Effector memory CD8-positive, alpha-beta T cell (primary cell): ENCODE measurements at regions not wholly inside any gene's neighbourhood (a gene's known extent, or its start where the extent isn't known, plus 50 kb on each side); places are given as distances from the start of the nearest gene placed in this dataset.

Experiments
- ATAC-seq: fragments of 150-1000 bp; cut with Tn5 transposase; replicated peaks from 2 replicates; pipeline ENCODE4 v1.10.0; 2021; ENCODE audit warnings: mild to moderate bottlenecking, moderate library complexity
- DNase-seq, 3 experiments: peaks; one replicate each; pipeline ENCODE4 v3.0.0; 2021
- H3K27ac Mint-ChIP-seq, 2 donors: one replicate each; pipeline ENCODE4 v1.8.0; 2022; ENCODE audit warnings: mild to moderate bottlenecking in 2 of 2, mixed read lengths in 2 of 2, moderate library complexity in 2 of 2
- H3K27me3 Mint-ChIP-seq, 2 donors: one replicate each; pipeline ENCODE4 v1.8.0; 2022; ENCODE audit warnings: mixed read lengths in 2 of 2
- H3K36me3 Mint-ChIP-seq: one replicate; pipeline ENCODE4 v1.8.0; 2022; ENCODE audit warnings: mild to moderate bottlenecking, moderate library complexity, mixed read lengths; ENCODE audit not compliant: insufficient read depth
- H3K4me1 Mint-ChIP-seq, 2 donors: one replicate each; pipeline ENCODE4 v1.8.0; 2022; ENCODE audit warnings: low read depth in 2 of 2, mixed read lengths in 2 of 2
- H3K4me3 Mint-ChIP-seq, 2 donors: one replicate each; pipeline ENCODE4 v1.8.0; 2022; ENCODE audit warnings: mild to moderate bottlenecking in 2 of 2, mixed read lengths in 2 of 2, moderate library complexity in 2 of 2
- H3K9me3 Mint-ChIP-seq, 2 donors: one replicate each; pipeline ENCODE4 v1.8.0; 2022; ENCODE audit warnings: mixed read lengths in 2 of 2

DNA sequence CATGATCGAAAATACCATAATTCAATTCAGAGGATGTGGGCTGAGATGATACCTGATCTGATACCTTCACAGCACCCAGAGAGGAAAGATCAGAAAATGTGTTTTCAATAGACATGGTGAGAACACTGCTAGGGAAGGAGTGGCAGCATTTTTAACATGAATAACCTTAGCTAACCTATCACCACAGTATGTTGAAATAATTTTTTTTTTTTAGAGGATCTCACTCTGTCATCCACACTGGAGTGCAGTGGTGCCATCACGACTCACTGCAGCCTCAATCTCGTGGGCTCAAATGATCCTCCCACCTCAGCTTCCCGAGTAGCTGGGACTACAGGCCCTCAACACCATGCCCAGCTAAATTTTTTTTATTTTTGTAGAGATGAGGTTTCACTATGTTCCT lies 90.5 kb upstream of the RAPGEF2 start:
- no peak for DNase-seq
- Mint-ChIP-seq H3K36me3 (no peaks in the 10 kb centered on the region), H3K27ac (no peak overlapping the region), H3K9me3 (no peaks in the 10 kb centered on the region), H3K4me3 (no peak overlapping the region), H3K4me1 (no peaks in the 10 kb centered on the region), H3K27me3 (peaks cover 0 to 19% of the 10 kb centered on the region in 2 donors)
- no peak for ATAC-seq

DNA sequence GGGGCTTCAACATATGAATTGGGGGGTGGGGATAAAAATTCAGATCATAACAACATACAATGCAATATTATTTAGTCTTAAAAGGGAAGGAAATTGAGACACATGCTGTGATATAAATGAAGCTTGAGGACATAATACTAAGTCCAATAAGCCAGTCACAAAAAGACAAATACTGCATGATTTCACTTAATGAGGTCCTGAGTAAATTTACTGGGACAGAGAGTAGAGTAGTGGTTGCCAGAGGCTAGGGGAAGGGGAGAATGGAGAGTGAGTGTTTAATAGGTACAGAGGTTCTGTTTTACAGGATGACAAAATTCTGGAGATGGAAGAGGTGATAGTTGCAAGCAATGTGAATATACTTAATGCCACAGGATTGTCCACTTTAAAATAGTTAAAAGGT lies 89.2 kb upstream of the RAPGEF2 start:
- H3K9me3 Mint-ChIP-seq, result no peaks in the 10 kb centered on the region
- no peak for DNase-seq
- no peaks in the 10 kb centered on the region for H3K36me3 Mint-ChIP-seq
- no peak overlapping the region for H3K4me3 Mint-ChIP-seq
- ATAC-seq, result no peak
- H3K27me3 Mint-ChIP-seq, result peaks cover 0 to 15% of the 10 kb centered on the region in 2 donors
- H3K4me1 Mint-ChIP-seq, result no peaks in the 10 kb centered on the region
- H3K27ac Mint-ChIP-seq, result no peak overlapping the region

GRCh38 chr4:159014859-159015258 lies 88.0 kb upstream of the RAPGEF2 start:
- H3K27ac Mint-ChIP-seq, result no peak overlapping the region
- DNase-seq (no peak), ATAC-seq (no peak)
- no peak overlapping the region for H3K4me3 Mint-ChIP-seq
- no peaks in the 10 kb centered on the region for H3K4me1 Mint-ChIP-seq
- no peaks in the 10 kb centered on the region for H3K36me3 Mint-ChIP-seq
- peaks cover 0 to 12% of the 10 kb centered on the region in 2 donors for H3K27me3 Mint-ChIP-seq
- H3K9me3 Mint-ChIP-seq, result no peaks in the 10 kb centered on the region

DNA sequence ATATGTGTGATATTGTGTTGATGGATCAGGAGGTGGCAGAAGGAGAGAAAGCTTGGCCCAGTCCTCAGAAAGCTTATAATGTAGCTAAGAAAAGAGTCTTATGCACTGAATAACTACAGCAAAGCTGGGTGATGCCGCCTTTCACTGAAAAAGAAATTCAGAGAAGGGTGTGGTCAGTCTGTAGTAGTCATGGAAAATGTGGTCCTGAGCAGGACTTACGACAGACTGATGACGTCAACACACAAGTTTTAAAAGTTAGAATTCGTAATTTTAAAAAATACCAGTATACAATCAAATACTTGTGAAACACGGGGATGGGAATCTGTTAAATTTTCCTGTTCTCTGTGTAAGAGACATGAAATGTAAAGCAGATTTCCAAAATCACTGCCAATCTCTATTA lies 87.0 kb upstream of the RAPGEF2 start:
- no peak overlapping the region for H3K27ac Mint-ChIP-seq
- no peak overlapping the region for H3K4me3 Mint-ChIP-seq
- no peaks in the 10 kb centered on the region for H3K4me1 Mint-ChIP-seq
- H3K27me3 Mint-ChIP-seq, result peaks cover 0 to 2% of the 10 kb centered on the region in 2 donors
- no peaks in the 10 kb centered on the region for H3K9me3 Mint-ChIP-seq
- no peaks in the 10 kb centered on the region for H3K36me3 Mint-ChIP-seq
- ATAC-seq (no peak), DNase-seq (no peak)

GRCh38 chr4:159016593-159017024 lies 86.3 kb upstream of the RAPGEF2 start:
- Mint-ChIP-seq H3K9me3 (no peaks in the 10 kb centered on the region), H3K36me3 (no peaks in the 10 kb centered on the region), H3K4me3 (no peak overlapping the region), H3K27me3 (no peaks in the 10 kb centered on the region), H3K27ac (no peak overlapping the region), H3K4me1 (no peaks in the 10 kb centered on the region)
- DNase-seq (no peak), ATAC-seq (no peak)

DNA sequence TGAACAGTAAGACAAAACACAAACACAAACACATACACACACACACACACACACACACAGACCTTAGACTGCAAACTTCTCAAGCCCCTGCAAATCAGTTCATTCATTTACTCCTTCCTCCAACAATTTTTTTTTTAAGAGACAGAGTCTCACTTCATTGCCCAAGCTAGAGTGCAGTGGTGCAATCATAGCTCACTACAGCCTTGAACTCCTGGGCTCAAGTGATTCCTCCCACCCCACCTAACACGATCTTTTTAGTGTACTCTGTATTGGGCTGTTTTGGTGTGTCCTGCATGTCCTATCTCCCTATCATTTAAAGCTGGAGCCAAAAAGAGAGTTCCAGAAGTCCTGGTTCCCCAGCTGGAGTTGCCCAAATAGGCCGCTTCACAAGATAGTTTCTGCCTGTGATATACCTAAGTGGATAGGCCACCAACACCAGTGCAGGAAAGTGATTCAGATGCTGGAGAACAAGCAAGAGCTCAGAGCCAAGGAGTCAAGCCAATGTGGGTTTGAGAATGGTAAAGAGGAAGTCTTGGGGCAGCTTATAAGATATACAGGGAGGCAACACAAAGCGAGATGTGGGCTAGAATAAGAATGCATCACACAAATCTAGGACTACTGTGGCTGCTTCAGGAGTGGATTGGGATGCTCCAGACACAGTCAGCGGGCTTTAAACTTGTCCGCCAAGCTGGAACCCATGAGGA lies 85.4 kb upstream of the RAPGEF2 start:
- Mint-ChIP-seq H3K4me1 (no peaks in the 10 kb centered on the region), H3K27me3 (no peaks in the 10 kb centered on the region), H3K9me3 (no peaks in the 10 kb centered on the region), H3K27ac (no peak overlapping the region), H3K36me3 (no peaks in the 10 kb centered on the region), H3K4me3 (no peak overlapping the region)
- no peak for DNase-seq
- ATAC-seq, result no peak

GRCh38 chr4:159018062-159018629 lies 84.7 kb upstream of the RAPGEF2 start:
- no peak for DNase-seq
- H3K27ac Mint-ChIP-seq, result no peak overlapping the region
- ATAC-seq, result no peak
- H3K9me3 Mint-ChIP-seq, result no peaks in the 10 kb centered on the region
- H3K36me3 Mint-ChIP-seq, result no peaks in the 10 kb centered on the region
- H3K27me3 Mint-ChIP-seq, result no peaks in the 10 kb centered on the region
- no peaks in the 10 kb centered on the region for H3K4me1 Mint-ChIP-seq
- H3K4me3 Mint-ChIP-seq, result no peak overlapping the region

DNA sequence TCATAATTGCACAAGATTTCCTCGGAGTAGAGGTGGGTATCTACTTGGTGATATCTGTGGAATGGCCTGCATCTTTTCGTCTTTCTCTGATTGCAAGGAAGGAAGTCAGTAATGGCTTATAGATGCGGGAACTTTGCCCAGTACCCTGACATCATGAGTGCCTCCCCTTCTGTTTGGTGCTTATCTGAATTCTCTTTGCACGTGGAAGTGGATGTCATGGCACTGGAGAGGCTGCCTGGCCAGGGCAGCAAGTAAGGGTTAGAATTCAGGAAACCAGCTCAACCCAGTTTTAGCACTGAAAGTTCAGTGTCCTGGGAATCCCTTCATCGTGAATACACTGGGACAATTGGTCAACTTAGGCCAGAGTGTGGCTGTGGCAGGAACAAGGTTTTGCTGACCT lies 83.5 kb upstream of the RAPGEF2 start:
- Mint-ChIP-seq H3K4me1 (no peaks in the 10 kb centered on the region), H3K4me3 (no peak overlapping the region), H3K9me3 (no peaks in the 10 kb centered on the region), H3K36me3 (no peaks in the 10 kb centered on the region), H3K27ac (no peak overlapping the region), H3K27me3 (no peaks in the 10 kb centered on the region)
- no peak for DNase-seq
- ATAC-seq, result no peak

DNA sequence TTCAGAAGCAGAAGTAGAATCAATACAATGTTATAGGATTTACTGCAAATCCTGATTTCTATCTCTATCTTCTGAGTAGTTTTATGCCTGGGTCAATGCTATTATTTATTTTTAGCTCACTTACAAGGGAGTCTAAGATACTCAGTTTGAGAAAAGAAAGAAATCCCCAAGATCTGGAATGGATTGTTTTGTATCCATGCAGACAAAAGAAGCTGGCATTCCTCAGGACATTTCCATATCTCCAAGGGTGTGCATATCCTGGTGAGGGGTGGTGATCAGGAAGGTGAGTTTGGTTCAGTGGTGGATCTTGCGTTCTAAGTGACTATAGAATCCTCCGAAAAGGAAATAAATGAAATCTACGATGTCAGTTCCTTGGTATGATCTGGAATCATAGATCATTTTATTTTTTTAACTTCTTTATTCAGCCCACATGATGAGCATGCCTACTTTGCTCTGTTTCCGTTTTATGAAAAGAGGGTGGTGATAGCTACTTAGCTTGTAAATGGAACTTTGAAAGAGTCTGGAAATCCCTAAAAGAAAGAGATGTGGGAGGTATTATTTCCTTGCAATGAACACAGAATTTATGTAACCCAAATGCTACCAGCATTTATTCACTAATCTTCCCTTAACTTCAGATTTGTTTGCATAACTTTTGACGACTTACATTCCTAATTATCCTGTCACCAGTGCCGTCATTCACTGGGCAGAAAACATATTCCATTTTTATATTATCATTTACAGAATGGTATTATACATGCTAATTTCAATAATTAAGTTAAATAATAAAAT lies 81.1 kb upstream of the RAPGEF2 start:
- Mint-ChIP-seq H3K36me3 (no peaks in the 10 kb centered on the region), H3K9me3 (no peaks in the 10 kb centered on the region), H3K4me3 (no peak overlapping the region), H3K4me1 (no peaks in the 10 kb centered on the region), H3K27ac (no peak overlapping the region), H3K27me3 (no peaks in the 10 kb centered on the region)
- no peak for ATAC-seq
- DNase-seq, result no peak

DNA sequence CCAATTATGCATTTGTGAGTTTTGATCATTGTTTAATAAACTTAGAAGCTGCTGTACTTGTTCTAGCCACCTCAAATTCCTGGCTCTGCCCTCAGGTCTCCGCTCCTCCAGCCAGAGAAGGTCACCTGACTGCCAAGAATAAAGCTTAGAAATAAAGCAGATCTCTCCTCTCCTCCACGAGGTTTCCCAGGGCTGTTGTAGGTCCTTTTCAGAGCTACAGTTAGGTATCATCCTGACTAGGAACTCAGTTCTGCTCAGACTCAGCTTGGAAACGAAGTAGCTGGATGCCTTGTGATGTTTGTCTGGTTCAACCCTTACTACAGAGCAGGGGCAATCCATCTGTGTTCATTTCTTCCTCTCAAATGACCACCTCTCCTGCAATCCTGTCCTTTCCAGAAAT lies 79.1 kb upstream of the RAPGEF2 start:
- no peak overlapping the region for H3K27ac Mint-ChIP-seq
- no peaks in the 10 kb centered on the region for H3K9me3 Mint-ChIP-seq
- DNase-seq (no peak), ATAC-seq (no peak)
- H3K36me3 Mint-ChIP-seq, result no peaks in the 10 kb centered on the region
- H3K27me3 Mint-ChIP-seq, result no peaks in the 10 kb centered on the region
- H3K4me1 Mint-ChIP-seq, result no peaks in the 10 kb centered on the region
- H3K4me3 Mint-ChIP-seq, result no peak overlapping the region

GRCh38 chr4:159024266-159024665 lies 78.6 kb upstream of the RAPGEF2 start:
- no peaks in the 10 kb centered on the region for H3K27me3 Mint-ChIP-seq
- H3K27ac Mint-ChIP-seq, result no peak overlapping the region
- H3K36me3 Mint-ChIP-seq, result no peaks in the 10 kb centered on the region
- no peak for ATAC-seq
- no peak overlapping the region for H3K4me3 Mint-ChIP-seq
- H3K9me3 Mint-ChIP-seq, result no peaks in the 10 kb centered on the region
- no peak for DNase-seq
- no peaks in the 10 kb centered on the region for H3K4me1 Mint-ChIP-seq

DNA sequence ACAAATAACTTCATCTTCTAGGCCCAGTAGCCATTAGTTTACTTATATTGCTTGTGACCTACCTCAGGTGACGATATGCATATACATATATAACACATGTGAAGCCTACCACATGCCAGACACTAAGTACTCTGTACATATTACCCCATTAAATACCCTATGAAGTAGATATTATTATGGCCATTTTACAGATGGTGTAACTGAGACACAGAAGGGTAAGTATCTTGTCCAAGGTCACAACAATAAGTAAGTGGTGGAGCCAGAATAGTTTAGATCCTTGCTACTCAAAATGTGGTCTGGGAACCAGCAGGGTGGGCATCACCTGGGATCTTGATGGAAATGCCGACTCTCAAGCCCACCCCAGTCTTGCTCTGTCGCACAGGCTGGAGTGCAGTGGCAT lies 78.1 kb upstream of the RAPGEF2 start:
- no peaks in the 10 kb centered on the region for H3K4me1 Mint-ChIP-seq
- no peak for ATAC-seq
- no peak overlapping the region for H3K27ac Mint-ChIP-seq
- no peaks in the 10 kb centered on the region for H3K27me3 Mint-ChIP-seq
- H3K9me3 Mint-ChIP-seq, result no peaks in the 10 kb centered on the region
- no peaks in the 10 kb centered on the region for H3K36me3 Mint-ChIP-seq
- no peak overlapping the region for H3K4me3 Mint-ChIP-seq
- no peak for DNase-seq

GRCh38 chr4:159026329-159026728 lies 76.5 kb upstream of the RAPGEF2 start:
- Mint-ChIP-seq H3K27ac (no peak overlapping the region), H3K27me3 (peaks cover 5 to 6% of the 10 kb centered on the region in 2 donors), H3K4me3 (no peak overlapping the region), H3K36me3 (no peaks in the 10 kb centered on the region), H3K4me1 (no peaks in the 10 kb centered on the region), H3K9me3 (no peaks in the 10 kb centered on the region)
- ATAC-seq (no peak), DNase-seq (no peak)

- Mint-ChIP-seq H3K36me3 (no peaks in the 10 kb centered on the region), H3K9me3 (no peaks in the 10 kb centered on the region), H3K4me1 (no peaks in the 10 kb centered on the region), H3K27ac (no peak overlapping the region), H3K4me3 (no peak overlapping the region), H3K27me3 (peaks cover 10 to 12% of the 10 kb centered on the region in 2 donors)
- DNase-seq (no peak), ATAC-seq (no peak)
Measured at GRCh38 chr4:159027535-159027934, 75.3 kb upstream of the RAPGEF2 start.
